Liver (tissue), 3 donors: ENCODE measurements at regions not wholly inside any gene's neighbourhood (a gene's known extent, or its start where the extent isn't known, plus 50 kb on each side); places are given as distances from the start of the nearest gene placed in this dataset.

Source experiments
- FOXA1 ChIP-seq: IDR thresholded peaks from 2 replicates; pipeline ENCODE4 v1.6.1; 2016; ENCODE audit warnings: antibody characterized with exemption
- JUND ChIP-seq, 2 donors: IDR thresholded peaks; 2 replicates each; pipeline ENCODE4 v1.6.1; 2016; ENCODE audit warnings: antibody characterized with exemption in 2 of 2
- NR2F2 ChIP-seq: IDR thresholded peaks from 2 replicates; pipeline ENCODE4 v1.6.1; 2016; ENCODE audit warnings: antibody characterized with exemption
- RAD21 ChIP-seq, 2 donors: IDR thresholded peaks; 2 replicates each; pipeline ENCODE4 v1.6.1; 2016; ENCODE audit warnings: antibody characterized with exemption in 2 of 2, mild to moderate bottlenecking in 2 of 2
- RXRA ChIP-seq, 2 donors: IDR thresholded peaks; 2 replicates each; pipeline ENCODE4 v1.6.1; 2017 to 2018; ENCODE audit warnings: antibody characterized with exemption in 2 of 2, mild to moderate bottlenecking in 1 of 2
- SP1 ChIP-seq: IDR thresholded peaks from 2 replicates; pipeline ENCODE4 v1.6.1; 2018; ENCODE audit warnings: antibody characterized with exemption, mild to moderate bottlenecking
- TF ChIP-seq, protein P1 (sequence below): fragments of 150-350 bp; IDR thresholded peaks from 2 replicates; pipeline ENCODE4 v1.5.1; 2017; ENCODE audit warnings: improper control_type of control experiment, low read depth, low read length; ENCODE audit not compliant: missing input control
- TF ChIP-seq, protein P2 (sequence below): IDR thresholded peaks from 2 replicates; pipeline ENCODE4 v1.6.1; 2016; ENCODE audit warnings: antibody characterized with exemption
- TF ChIP-seq, protein P3 (sequence below): IDR thresholded peaks from 2 replicates; pipeline ENCODE4 v1.6.1; 2016; ENCODE audit warnings: antibody characterized with exemption, mild to moderate bottlenecking
- donor health status: healthy.
- donor health status: healthy.

DNA sequence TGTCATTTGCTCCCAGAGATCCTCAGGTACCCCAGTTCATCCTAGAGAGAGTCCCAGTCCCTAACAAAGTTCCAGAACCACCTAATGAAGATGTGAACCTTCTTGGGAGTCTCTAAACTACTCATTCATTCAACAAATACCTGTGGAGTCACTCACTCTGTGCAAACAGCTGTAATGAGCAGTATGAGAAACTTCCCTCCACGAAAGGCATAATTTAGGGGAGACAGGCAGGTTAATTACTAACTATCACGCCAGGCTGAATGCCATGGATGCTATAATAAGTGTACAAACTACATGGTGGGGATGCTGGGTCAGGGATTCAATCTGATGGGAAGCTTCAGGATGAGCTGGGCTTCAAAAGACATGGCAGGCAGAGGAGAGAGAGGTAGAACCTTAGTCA is 70.1 kb upstream of the AFDN start:
- TF ChIP-seq FOXA1 (no peak), NR2F2 (no peak), RXRA (IDR thresholded peaks at IDR 0.05) (no peak), SP1 (no peak), RAD21 (IDR thresholded peaks at IDR 0.05) (no peak), JUND (IDR thresholded peaks at IDR 0.05) (no peak)
- TF ChIP-seq, protein P1, sequence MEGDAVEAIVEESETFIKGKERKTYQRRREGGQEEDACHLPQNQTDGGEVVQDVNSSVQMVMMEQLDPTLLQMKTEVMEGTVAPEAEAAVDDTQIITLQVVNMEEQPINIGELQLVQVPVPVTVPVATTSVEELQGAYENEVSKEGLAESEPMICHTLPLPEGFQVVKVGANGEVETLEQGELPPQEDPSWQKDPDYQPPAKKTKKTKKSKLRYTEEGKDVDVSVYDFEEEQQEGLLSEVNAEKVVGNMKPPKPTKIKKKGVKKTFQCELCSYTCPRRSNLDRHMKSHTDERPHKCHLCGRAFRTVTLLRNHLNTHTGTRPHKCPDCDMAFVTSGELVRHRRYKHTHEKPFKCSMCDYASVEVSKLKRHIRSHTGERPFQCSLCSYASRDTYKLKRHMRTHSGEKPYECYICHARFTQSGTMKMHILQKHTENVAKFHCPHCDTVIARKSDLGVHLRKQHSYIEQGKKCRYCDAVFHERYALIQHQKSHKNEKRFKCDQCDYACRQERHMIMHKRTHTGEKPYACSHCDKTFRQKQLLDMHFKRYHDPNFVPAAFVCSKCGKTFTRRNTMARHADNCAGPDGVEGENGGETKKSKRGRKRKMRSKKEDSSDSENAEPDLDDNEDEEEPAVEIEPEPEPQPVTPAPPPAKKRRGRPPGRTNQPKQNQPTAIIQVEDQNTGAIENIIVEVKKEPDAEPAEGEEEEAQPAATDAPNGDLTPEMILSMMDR, result no peak
- TF ChIP-seq, protein P2, sequence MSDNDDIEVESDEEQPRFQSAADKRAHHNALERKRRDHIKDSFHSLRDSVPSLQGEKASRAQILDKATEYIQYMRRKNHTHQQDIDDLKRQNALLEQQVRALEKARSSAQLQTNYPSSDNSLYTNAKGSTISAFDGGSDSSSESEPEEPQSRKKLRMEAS, result no peak
- TF ChIP-seq, protein P3, sequence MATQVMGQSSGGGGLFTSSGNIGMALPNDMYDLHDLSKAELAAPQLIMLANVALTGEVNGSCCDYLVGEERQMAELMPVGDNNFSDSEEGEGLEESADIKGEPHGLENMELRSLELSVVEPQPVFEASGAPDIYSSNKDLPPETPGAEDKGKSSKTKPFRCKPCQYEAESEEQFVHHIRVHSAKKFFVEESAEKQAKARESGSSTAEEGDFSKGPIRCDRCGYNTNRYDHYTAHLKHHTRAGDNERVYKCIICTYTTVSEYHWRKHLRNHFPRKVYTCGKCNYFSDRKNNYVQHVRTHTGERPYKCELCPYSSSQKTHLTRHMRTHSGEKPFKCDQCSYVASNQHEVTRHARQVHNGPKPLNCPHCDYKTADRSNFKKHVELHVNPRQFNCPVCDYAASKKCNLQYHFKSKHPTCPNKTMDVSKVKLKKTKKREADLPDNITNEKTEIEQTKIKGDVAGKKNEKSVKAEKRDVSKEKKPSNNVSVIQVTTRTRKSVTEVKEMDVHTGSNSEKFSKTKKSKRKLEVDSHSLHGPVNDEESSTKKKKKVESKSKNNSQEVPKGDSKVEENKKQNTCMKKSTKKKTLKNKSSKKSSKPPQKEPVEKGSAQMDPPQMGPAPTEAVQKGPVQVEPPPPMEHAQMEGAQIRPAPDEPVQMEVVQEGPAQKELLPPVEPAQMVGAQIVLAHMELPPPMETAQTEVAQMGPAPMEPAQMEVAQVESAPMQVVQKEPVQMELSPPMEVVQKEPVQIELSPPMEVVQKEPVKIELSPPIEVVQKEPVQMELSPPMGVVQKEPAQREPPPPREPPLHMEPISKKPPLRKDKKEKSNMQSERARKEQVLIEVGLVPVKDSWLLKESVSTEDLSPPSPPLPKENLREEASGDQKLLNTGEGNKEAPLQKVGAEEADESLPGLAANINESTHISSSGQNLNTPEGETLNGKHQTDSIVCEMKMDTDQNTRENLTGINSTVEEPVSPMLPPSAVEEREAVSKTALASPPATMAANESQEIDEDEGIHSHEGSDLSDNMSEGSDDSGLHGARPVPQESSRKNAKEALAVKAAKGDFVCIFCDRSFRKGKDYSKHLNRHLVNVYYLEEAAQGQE, result no peak
